ENCODE measurements at regions not wholly inside any gene's neighbourhood (a gene's known extent, or its start where the extent isn't known, plus 50 kb on each side); places are given as distances from the start of the nearest gene placed in this dataset.
"Not testable (repeated sequence)": the region's sequence is repeated elsewhere in the genome, so short reads cannot be mapped to it uniquely, and the experiment has no call there.

DNA sequence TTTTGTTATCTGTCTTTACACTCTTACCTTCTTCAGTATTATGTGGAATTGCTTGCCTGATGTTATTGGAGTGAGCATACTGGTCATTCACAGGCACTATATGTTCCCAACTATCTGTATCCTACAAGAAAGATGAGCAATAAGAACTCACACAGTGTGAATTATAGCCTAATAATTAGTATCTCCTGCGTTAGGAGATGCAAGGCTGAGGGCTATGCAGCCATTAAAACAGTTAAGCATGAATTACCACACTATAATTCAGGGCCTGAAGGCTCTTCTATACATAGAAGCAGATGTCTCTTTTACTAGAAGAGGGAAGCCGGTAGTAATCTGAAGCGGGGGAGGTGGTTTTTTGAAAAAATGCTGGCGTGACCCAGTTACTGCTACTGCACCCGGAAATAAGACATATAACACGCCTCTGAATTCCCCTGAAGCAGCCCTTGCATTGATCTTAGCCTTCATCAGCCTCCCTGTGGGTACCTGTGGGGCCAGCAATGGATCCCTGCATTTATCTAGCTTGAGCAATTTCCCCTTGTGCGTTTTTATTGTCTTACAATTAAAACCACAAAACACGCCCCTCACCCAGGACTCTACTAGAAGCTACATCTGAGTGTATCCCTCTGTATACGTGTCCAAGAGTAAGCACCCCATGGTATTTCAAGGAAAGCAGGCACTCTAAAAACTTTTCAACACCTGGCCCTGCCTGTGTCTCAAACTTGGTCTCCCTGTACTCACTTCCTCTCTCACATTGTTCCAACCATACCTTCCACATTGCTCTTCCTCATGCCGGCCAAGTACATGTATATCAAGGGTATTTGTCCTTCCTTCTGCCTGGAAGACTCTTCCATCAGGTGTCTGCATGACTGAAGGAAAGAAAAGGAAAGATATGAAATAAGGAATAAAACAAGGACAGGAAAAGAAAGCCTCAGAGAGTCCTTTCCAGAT, 210.9 kb upstream of the ARID2 start:
- H3K4me3 ChIP-seq, result no peak overlapping the region
- no peaks in the 10 kb centered on the region for H3K36me3 ChIP-seq (replicated peaks in 1 of 2; ENCODE audit: insufficient read depth in 1 of 2, low read depth in 2 of 2)
- no peaks in the 10 kb centered on the region for H3K27me3 ChIP-seq
- H3K4me1 ChIP-seq, result no peaks in the 10 kb centered on the region
- 68 to 83% methylated on average over 10 of the region's 10 CpGs for WGBS, 2 donors
- no peak overlapping the region for H3K27ac ChIP-seq
- TF ChIP-seq, protein P1, sequence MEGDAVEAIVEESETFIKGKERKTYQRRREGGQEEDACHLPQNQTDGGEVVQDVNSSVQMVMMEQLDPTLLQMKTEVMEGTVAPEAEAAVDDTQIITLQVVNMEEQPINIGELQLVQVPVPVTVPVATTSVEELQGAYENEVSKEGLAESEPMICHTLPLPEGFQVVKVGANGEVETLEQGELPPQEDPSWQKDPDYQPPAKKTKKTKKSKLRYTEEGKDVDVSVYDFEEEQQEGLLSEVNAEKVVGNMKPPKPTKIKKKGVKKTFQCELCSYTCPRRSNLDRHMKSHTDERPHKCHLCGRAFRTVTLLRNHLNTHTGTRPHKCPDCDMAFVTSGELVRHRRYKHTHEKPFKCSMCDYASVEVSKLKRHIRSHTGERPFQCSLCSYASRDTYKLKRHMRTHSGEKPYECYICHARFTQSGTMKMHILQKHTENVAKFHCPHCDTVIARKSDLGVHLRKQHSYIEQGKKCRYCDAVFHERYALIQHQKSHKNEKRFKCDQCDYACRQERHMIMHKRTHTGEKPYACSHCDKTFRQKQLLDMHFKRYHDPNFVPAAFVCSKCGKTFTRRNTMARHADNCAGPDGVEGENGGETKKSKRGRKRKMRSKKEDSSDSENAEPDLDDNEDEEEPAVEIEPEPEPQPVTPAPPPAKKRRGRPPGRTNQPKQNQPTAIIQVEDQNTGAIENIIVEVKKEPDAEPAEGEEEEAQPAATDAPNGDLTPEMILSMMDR (IDR thresholded peaks at IDR 0.05), result no peak
- TF ChIP-seq POLR2A (IDR thresholded peaks at IDR 0.05), result no peak
- DNase-seq (no peak), ATAC-seq (no peak)
- intact Hi-C loops (cut with DNase I), result no loop called here
- H3K9me3 ChIP-seq, result no peaks in the 10 kb centered on the region

DNA sequence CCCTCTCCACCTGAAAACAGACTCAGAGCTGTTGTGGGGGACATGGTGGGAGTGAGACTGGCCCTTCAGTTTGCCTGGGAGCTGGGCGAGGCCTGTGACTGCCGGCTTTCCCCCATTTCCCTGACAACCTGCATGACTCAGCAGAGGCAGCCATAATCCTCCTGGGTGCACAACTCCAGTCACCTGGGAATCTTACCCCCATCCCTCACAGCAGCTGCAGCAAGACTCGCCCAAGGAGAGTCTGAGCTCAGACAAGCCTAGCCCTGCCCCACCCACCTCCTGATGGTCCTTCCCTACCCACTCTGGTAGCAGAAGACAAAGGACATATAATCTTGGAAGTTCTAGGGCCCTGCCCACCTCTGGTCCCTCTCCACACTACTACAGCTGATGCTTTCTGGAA, 207.3 kb upstream of the ARID2 start:
- TF ChIP-seq, protein P1 (IDR thresholded peaks at IDR 0.05), result no peak
- no peak for TF ChIP-seq POLR2A (IDR thresholded peaks at IDR 0.05)
- ATAC-seq (no peak), DNase-seq (no peak)
- intact Hi-C loops (cut with DNase I), result no loop called here
- Histone ChIP-seq H3K4me1 (no peaks in the 10 kb centered on the region), H3K9me3 (no peaks in the 10 kb centered on the region), H3K27ac (no peak overlapping the region), H3K27me3 (no peaks in the 10 kb centered on the region), H3K4me3 (no peak overlapping the region), H3K36me3 (replicated peaks in 1 of 2; ENCODE audit: insufficient read depth in 1 of 2, low read depth in 2 of 2) (no peaks in the 10 kb centered on the region)
- WGBS, 2 donors, result 85 to 89% methylated on average over 1 to 3 of the region's 3 CpGs

DNA sequence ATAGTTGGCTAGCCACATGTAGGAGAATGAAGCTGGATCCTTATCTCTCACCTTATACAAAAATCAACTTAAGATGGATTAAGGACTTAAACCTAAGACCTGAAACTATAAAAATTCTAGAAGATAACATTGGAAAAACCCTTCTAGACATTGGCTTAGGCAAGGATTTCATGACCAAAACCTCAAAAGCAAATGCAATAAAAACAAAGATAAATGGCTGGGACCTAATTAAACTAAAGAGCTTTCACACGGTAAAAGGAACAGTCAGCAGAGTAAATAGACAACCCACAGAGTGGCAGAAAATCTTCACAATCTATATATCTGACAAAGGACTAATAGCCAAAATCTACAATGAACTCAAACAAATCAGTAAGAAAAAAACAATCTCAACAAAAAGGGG, 202.7 kb upstream of the ARID2 start:
- ATAC-seq, result not testable (repeated sequence)

DNA sequence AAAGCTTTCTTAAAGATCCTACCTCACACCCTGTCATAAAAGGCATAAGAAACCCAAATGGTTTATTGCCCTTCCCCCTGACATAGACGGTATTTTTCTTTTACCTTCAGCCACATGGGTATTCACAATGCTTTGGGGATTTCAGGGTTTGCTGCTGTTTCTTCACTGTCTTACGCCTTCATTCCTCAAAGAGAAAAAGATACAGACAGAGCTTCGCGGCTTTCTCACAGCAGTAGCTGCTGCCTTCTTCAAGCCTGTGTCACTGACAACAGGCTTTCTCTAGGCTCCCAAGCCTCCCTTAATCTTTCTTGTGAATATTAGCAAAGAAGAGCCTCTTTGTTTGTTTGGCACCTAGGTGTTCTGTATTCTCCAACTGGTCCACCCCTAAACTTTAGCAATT, 197.4 kb upstream of the ARID2 start:
- intact Hi-C loops (cut with DNase I), result no loop called here
- ATAC-seq (no peak), DNase-seq (no peak)
- TF ChIP-seq, protein P1 (IDR thresholded peaks at IDR 0.05), result no peak
- no peak for TF ChIP-seq POLR2A (IDR thresholded peaks at IDR 0.05)
- no peaks in the 10 kb centered on the region for H3K9me3 ChIP-seq
- H3K27me3 ChIP-seq, result no peaks in the 10 kb centered on the region
- H3K4me3 ChIP-seq, result no peak overlapping the region
- WGBS, 2 donors, result 73% methylated on average over 4 of the region's 4 CpGs
- H3K36me3 ChIP-seq (replicated peaks in 1 of 2; ENCODE audit: insufficient read depth in 1 of 2, low read depth in 2 of 2), result no peaks in the 10 kb centered on the region
- no peak overlapping the region for H3K27ac ChIP-seq
- no peaks in the 10 kb centered on the region for H3K4me1 ChIP-seq

More for the DNA sequence above, 202.7 kb upstream of the ARID2 start:
- DNase-seq; H3K27me3 ChIP-seq; H3K9me3 ChIP-seq; H3K27ac ChIP-seq; H3K4me3 ChIP-seq; intact Hi-C loops (cut with DNase I); H3K4me1 ChIP-seq; H3K36me3 ChIP-seq (replicated peaks in 1 of 2; ENCODE audit: insufficient read depth in 1 of 2, low read depth in 2 of 2): not testable (repeated sequence)
- WGBS, 2 donors, result 22 to 36% methylated on average over 1 of the region's 1 CpG

DNA sequence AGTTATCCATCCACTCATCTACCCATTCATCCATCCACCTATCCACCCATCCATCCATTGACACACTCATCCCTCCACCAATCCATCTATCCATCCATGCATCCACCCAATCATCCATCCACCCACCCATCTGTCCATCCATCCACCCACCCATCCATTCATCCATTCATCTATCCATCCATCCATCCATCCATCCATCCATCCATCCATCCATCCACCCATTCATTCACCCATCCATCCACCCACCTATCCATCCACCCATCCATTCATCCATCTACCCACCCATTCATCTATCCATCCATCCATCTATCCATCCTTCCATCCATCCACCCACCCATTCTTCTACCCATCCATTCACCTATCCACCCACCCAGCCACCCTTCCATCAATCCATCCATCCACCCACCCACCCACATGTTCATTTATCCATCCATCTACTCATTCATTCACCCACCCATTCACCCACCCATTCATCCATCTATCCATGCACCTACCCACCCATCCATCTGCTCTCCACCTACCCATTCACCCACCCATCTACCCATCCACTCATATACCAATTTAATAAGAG, 193.8 kb upstream of the ARID2 start:
- DNase-seq (no peak), ATAC-seq (no peak)
- intact Hi-C loops (cut with DNase I), result no loop called here
- Histone ChIP-seq H3K27ac (no peak overlapping the region), H3K36me3 (replicated peaks in 1 of 2; ENCODE audit: insufficient read depth in 1 of 2, low read depth in 2 of 2) (no peaks in the 10 kb centered on the region), H3K9me3 (no peaks in the 10 kb centered on the region), H3K27me3 (no peaks in the 10 kb centered on the region), H3K4me1 (no peaks in the 10 kb centered on the region), H3K4me3 (no peak overlapping the region)
- TF ChIP-seq, protein P1 (IDR thresholded peaks at IDR 0.05), result no peak
- no peak for TF ChIP-seq POLR2A (IDR thresholded peaks at IDR 0.05)
